ENCODE measurements at regions not wholly inside any gene's neighbourhood (a gene's known extent, or its start where the extent isn't known, plus 50 kb on each side); places are given as distances from the start of the nearest gene placed in this dataset.

DNA sequence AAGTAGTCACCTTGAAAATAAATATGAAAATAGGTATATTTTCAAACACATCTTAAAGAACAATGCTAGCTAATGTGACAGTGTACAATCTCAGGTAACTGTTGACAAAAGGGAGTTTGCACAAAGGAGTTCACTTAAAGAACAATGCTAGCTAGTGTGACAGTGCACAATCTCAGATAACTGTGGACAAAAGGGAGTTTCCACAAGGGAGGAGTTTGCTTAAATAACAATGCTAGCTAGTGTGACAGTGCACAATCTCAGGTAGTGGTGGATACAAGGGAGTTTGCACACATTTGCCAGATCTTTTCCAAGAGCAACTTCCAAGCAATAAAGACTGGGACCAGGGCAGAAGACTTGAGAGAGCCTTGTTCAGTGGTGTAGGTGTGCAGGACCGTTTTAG, 442.9 kb upstream of the FTMT start:
- DNase-seq (no peak), ATAC-seq (no peak)
- H3K4me1 ChIP-seq: no peaks in the 10 kb centered on the region
- H3K27me3 ChIP-seq: no peaks in the 10 kb centered on the region
- H3K27ac ChIP-seq: no peak overlapping the region
- TF ChIP-seq POLR2A (IDR thresholded peaks at IDR 0.05): no peak
- TF ChIP-seq, protein P1, sequence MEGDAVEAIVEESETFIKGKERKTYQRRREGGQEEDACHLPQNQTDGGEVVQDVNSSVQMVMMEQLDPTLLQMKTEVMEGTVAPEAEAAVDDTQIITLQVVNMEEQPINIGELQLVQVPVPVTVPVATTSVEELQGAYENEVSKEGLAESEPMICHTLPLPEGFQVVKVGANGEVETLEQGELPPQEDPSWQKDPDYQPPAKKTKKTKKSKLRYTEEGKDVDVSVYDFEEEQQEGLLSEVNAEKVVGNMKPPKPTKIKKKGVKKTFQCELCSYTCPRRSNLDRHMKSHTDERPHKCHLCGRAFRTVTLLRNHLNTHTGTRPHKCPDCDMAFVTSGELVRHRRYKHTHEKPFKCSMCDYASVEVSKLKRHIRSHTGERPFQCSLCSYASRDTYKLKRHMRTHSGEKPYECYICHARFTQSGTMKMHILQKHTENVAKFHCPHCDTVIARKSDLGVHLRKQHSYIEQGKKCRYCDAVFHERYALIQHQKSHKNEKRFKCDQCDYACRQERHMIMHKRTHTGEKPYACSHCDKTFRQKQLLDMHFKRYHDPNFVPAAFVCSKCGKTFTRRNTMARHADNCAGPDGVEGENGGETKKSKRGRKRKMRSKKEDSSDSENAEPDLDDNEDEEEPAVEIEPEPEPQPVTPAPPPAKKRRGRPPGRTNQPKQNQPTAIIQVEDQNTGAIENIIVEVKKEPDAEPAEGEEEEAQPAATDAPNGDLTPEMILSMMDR (IDR thresholded peaks at IDR 0.05): no peak
- no peaks in the 10 kb centered on the region for H3K36me3 ChIP-seq
- H3K9me3 ChIP-seq: no peaks in the 10 kb centered on the region
- H3K4me3 ChIP-seq: no peak overlapping the region
- intact Hi-C loops (cut with DNase I): no loop called here
- WGBS, 4 donors: 66 to 80% (median 69%) methylated on average over 1 of the region's 1 CpG

GRCh38 chr5:121415270-121415669, 436.4 kb upstream of the FTMT start:
- DNase-seq (no peak), ATAC-seq (no peak)
- intact Hi-C loops (cut with DNase I): no loop called here
- Histone ChIP-seq H3K4me3 (no peak overlapping the region), H3K27ac (no peak overlapping the region), H3K4me1 (no peaks in the 10 kb centered on the region), H3K27me3 (no peaks in the 10 kb centered on the region), H3K36me3 (no peaks in the 10 kb centered on the region), H3K9me3 (no peaks in the 10 kb centered on the region)
- 54 to 84% (median 74%) methylated on average over 1 of the region's 1 CpG for WGBS, 4 donors
- TF ChIP-seq POLR2A (IDR thresholded peaks at IDR 0.05): no peak
- TF ChIP-seq, protein P1 (IDR thresholded peaks at IDR 0.05): no peak

DNA sequence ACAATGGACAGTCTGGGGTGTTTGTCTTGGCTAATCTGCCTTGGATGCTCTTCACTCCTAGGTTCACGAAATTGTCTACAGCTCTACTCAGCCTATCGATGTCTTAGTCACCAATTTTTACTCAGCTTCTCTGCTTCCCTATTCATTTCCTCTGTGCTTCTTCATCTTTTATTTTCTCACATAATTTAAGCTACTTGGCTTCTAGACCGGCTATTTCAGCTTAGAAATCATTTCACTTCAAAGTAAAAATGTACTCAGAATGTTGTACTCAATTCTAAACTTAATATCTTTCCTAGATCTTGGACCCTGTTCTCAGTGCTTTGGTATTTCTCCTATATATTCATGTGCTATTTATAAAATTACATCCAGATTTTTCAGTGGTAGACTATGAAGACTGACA, 430.0 kb upstream of the FTMT start:
- no peak overlapping the region for H3K4me3 ChIP-seq
- intact Hi-C loops (cut with DNase I): no loop called here
- no peak for ATAC-seq

DNA sequence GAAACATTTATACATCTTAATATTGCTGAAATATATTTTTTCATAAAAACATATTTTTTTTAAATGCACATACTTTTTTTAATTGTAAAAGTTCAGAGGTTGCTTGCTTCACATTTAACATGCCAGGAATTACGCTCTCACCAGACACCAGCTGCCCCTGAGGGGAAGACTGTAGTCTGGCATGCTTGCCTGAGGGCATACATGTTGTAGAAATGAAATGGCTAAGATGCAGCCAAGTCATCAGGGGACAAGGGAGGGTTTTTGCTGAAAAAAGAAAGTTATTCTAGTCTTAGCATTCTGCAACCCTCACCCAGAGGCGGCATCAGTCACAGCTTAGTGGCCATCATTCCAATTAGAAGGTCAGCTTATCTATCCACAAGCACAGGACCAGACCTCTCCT, 426.7 kb upstream of the FTMT start:
- no peaks in the 10 kb centered on the region for H3K36me3 ChIP-seq
- intact Hi-C loops (cut with DNase I): no loop called here
- H3K27me3 ChIP-seq: no peaks in the 10 kb centered on the region
- no peak overlapping the region for H3K4me3 ChIP-seq
- ATAC-seq (no peak), DNase-seq (no peak)
- no peak overlapping the region for H3K27ac ChIP-seq
- H3K9me3 ChIP-seq: no peaks in the 10 kb centered on the region
- no peak for TF ChIP-seq POLR2A (IDR thresholded peaks at IDR 0.05)
- TF ChIP-seq, protein P1 (IDR thresholded peaks at IDR 0.05): no peak
- H3K4me1 ChIP-seq: no peaks in the 10 kb centered on the region
- WGBS, 4 donors: 70 to 80% (median 74%) methylated on average over 2 of the region's 2 CpGs

More for the DNA sequence above, 430.0 kb upstream of the FTMT start:
- no peaks in the 10 kb centered on the region for H3K9me3 ChIP-seq
- H3K36me3 ChIP-seq: no peaks in the 10 kb centered on the region
- H3K27me3 ChIP-seq: no peaks in the 10 kb centered on the region
- H3K27ac ChIP-seq: no peak overlapping the region
- no peak for TF ChIP-seq POLR2A (IDR thresholded peaks at IDR 0.05)
- TF ChIP-seq, protein P1 (IDR thresholded peaks at IDR 0.05): no peak
- 62 to 80% (median 75%) methylated on average over 3 of the region's 3 CpGs for WGBS, 4 donors
- no peak for DNase-seq
- H3K4me1 ChIP-seq: no peaks in the 10 kb centered on the region

Measured in heart left ventricle (tissue), 16 donors.